T-helper 2 cell treated with Interferon-gamma antibody and Interleukin-4, amounts not matched to agents 5 μg/mL and 100 μg/mL, for 36 hours (primary cell): ENCODE measurements at regions not wholly inside any gene's neighbourhood (a gene's known extent, or its start where the extent isn't known, plus 50 kb on each side); places are given as distances from the start of the nearest gene placed in this dataset.

ENCODE experiments used
- DNase-seq: peaks from one replicate; pipeline ENCODE4 v3.0.0; 2021; ENCODE audit warnings: low spot score
- H3K27ac Mint-ChIP-seq: one replicate; pipeline ENCODE4 v1.8.0; 2021; ENCODE audit warnings: mild to moderate bottlenecking, mixed read lengths
- H3K27me3 Mint-ChIP-seq: one replicate; pipeline ENCODE4 v1.8.0; 2021; ENCODE audit warnings: low read depth, mixed read lengths
- H3K36me3 Mint-ChIP-seq: one replicate; pipeline ENCODE4 v1.8.0; 2021; ENCODE audit warnings: low read depth, mixed read lengths
- H3K4me1 Mint-ChIP-seq: one replicate; pipeline ENCODE4 v1.8.0; 2021; ENCODE audit warnings: low read depth, mixed read lengths
- H3K4me3 Mint-ChIP-seq: one replicate; pipeline ENCODE4 v1.8.0; 2022; ENCODE audit warnings: mild to moderate bottlenecking, moderate library complexity, mixed read lengths
- H3K9me3 Mint-ChIP-seq: one replicate; pipeline ENCODE4 v1.8.0; 2021; ENCODE audit warnings: mixed read lengths

DNA sequence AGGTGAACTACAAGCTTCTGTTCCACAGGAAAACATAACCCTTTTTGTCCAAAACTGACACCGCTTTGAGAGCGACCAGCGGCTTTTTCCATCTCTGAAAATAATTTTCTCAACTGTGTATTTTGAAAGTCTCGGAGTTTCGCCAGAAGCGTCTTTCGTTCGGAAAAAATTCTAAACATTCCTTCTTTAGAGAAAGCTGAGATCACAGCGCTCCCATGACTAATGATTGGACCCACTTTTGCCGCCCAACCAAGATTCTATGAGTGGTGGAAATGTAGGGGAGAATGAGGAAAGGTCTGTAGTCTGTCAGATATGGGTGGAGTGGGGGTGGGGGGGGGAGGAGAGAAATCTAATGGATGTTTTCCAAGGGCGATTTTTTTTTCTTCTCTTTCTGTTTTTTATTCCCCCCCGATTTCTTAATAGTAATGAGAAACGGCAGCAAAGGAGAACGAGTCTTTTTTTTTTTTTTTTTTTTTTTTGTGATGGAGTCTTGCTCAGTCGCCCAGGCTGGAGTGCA lies 189.3 kb downstream of the TRIM27 start:
- Mint-ChIP-seq H3K27me3 (peaks cover 89% of the 10 kb centered on the region), H3K27ac (no peak overlapping the region), H3K4me3 (no peak overlapping the region), H3K4me1 (peaks cover 9% of the 10 kb centered on the region), H3K36me3 (peaks cover 4% of the 10 kb centered on the region), H3K9me3 (peaks cover 40% of the 10 kb centered on the region)
- no peak for DNase-seq

DNA sequence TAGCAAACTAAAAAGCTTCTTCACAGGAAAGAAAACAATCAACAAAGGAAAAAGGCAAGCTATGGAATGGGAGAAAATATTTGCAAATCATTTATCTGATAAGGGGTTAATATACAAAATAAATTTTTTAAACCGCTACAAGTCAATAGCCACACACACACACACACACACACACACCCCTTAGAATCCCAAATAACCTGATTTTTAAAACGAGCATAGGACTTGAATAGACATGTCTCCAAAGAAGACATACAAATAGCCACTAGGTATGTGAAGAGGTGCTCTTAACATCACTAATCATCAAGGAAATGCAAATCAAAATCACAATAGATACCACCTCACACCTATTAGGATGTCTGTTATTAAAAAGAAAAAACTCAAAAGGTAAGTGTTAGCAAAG lies 187.7 kb downstream of the TRIM27 start:
- peaks cover 4% of the 10 kb centered on the region for H3K4me1 Mint-ChIP-seq
- peaks cover 2% of the 10 kb centered on the region for H3K36me3 Mint-ChIP-seq
- DNase-seq, result no peak
- no peak overlapping the region for H3K4me3 Mint-ChIP-seq
- peaks cover 36% of the 10 kb centered on the region for H3K9me3 Mint-ChIP-seq
- H3K27ac Mint-ChIP-seq, result no peak overlapping the region
- H3K27me3 Mint-ChIP-seq, result peaks cover 77% of the 10 kb centered on the region

DNA sequence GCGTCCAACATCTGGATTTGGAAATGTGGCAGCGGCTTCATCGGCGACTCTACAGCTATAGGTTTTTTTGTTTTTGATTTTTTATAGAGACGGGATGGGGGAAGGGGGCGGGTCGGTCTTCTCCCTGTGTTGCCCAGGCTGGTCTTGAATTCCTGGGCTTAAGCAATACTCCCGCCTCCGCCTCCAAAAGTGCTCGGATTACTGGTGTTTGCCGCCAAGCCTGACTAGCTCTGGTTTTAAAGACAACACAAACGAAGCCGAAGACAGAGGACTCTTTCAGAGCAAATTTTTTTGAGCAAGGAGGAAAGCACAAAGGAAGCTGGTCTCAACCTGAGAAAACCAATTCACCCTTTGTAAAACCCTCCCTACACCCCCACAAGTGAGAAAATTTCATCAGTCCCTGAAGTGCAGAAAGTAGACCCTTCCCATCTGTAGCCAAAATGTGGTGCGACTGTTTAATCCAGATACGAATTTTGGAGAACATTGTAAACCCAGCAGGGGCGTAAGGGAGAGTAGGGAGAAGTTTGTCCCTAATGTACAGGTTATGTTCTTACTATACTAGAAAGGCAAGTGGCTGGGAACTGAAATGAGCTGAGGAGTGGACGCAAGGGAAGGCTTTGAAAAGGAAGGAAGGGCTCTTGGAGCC lies 185.9 kb downstream of the TRIM27 start:
- peak overlapping the region; percentile 47 for H3K27ac Mint-ChIP-seq
- peaks cover 4% of the 10 kb centered on the region for H3K4me1 Mint-ChIP-seq
- H3K4me3 Mint-ChIP-seq, result peak overlapping the region; percentile 41

DNA sequence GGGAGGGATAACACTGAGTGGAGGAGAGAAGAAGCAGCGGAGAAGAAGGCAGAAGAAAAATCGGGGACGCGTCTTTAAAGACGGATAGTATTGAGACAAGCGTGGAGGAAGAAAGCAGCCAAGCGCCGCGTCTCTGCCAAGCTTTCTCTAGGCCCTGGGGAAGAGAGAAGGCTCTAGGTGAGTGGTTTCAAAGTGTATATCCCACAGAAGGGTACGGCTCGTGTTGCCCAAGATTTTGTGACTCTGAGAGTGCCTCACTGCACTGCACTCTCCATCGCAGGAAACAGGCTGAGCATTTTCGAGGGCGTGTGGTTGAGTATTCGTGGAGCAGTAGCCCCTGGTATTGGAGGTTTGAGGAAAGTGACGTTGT lies 185.4 kb downstream of the TRIM27 start:
- no peak for DNase-seq
- Mint-ChIP-seq H3K27ac (peak overlapping the region; percentile 47), H3K36me3 (peaks cover 2% of the 10 kb centered on the region), H3K4me1 (peaks cover 4% of the 10 kb centered on the region), H3K9me3 (peaks cover 40% of the 10 kb centered on the region), H3K27me3 (peaks cover 68% of the 10 kb centered on the region), H3K4me3 (peak overlapping the region; percentile 41)

More for the DNA sequence above, 185.9 kb downstream of the TRIM27 start:
- Mint-ChIP-seq H3K9me3 (peaks cover 40% of the 10 kb centered on the region), H3K27me3 (peaks cover 69% of the 10 kb centered on the region), H3K36me3 (peaks cover 2% of the 10 kb centered on the region)
- no peak for DNase-seq

DNA sequence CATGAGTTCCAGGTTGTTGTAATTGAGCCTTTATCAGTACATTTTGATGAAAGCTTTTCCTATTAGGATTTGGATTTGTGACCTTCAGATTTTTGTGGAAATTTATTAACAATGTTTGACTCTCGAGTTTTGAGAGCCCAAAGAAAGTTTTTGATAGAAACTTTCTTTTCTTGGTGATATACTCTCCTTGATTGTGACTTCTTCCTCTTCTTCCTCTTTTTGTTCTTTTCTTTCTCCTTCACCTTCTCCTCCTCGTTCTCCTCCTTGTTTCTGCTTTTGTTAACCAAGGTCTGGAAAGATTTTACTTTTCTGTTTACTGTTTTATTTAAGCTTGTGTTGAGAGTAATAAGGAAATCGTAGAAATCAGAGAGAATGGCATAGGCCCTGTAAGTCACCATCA lies 182.4 kb downstream of the TRIM27 start:
- H3K4me3 Mint-ChIP-seq, result no peak overlapping the region

DNA sequence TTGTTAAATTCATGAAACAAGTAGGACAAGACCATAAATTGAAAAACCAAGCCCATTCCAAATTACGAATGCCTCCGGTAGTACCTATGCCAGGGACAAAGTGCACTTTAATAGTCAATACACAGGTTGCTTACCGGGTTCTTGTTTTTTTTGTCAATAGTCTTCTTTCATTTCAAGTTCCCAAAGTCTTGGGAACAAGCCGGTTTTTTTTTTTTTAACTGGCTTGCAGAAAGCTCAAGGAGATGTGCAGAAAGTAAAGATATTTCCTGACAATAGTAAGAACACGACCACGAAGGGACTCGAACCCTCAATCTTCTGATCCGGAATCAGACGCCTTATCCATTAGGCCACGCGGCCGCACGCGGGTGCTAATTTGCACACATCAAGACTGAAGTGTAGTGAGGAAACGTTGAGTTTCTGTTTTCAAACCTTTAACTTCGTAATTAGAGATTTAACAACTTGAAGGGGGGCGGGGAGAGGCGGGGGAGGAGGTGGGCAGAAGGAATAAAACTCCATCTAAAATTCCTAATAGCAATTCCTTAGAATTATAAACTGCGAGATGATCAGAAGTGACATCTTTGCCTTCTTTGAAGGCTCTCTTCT lies 181.0 kb downstream of the TRIM27 start:
- peaks cover 57% of the 10 kb centered on the region for H3K27me3 Mint-ChIP-seq

More for the DNA sequence above, 182.4 kb downstream of the TRIM27 start:
- H3K9me3 Mint-ChIP-seq, result peaks cover 28% of the 10 kb centered on the region
- H3K27me3 Mint-ChIP-seq, result peaks cover 62% of the 10 kb centered on the region
- H3K36me3 Mint-ChIP-seq, result peaks cover 2% of the 10 kb centered on the region
- peaks cover 4% of the 10 kb centered on the region for H3K4me1 Mint-ChIP-seq
- no peak overlapping the region for H3K27ac Mint-ChIP-seq
- DNase-seq, result no peak

DNA sequence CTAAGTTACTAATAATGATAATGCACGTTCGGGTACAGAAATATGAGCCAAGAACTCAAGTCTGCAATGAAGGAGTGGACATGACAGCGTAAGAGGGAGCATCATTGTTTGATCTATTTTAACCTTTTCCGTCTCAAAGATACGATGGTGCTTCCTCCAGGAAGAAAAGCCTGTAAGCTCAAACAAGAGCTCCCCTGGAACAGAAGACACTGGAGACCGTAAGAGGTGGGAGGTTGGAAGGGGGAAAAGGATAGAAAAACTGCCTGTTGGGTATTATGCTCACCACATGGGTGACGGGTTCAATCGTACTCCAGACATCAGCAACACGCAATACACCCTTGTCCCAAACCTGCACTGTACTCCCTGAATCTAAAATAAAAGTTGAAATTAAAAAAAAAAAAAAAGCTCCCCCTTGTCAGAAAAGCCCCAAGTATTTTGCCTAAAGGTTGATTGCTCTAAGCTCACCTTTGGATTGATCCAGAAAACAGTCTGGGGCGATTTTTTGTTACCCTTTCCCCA lies 180.5 kb downstream of the TRIM27 start:
- no peak overlapping the region for H3K27ac Mint-ChIP-seq

More for the DNA sequence above, 181.0 kb downstream of the TRIM27 start:
- Mint-ChIP-seq H3K4me1 (peaks cover 3% of the 10 kb centered on the region), H3K9me3 (peaks cover 17% of the 10 kb centered on the region), H3K36me3 (peaks cover 2% of the 10 kb centered on the region), H3K27ac (no peak overlapping the region), H3K4me3 (no peak overlapping the region)
- no peak for DNase-seq

DNA sequence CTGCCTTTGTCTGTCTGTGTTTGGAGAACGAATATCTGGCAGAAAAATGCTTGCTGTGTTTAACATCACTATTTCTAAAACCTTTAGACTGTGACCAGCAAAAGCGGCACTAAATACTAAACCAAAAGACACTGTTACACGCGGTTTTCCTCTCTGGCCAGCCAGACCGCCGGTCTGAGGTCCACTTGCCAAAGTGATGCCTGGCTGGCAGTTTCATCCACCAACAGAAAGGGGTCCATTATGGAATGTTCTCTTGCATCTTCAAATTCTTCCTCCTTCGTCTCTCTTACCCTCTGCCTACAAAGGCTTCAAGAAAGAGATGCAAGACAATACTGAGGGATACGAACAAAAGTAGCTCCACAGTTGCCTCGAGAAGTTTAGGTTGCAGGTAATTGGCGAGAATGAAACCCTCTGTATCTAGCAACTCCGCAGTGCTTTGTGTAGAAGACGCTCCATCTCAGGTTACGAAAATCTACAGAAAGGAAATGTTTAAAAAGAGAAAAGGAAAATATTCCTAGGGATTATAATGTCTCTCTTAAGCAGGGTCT lies 176.6 kb downstream of the TRIM27 start:
- no peak for DNase-seq
- Mint-ChIP-seq H3K9me3 (peaks cover 6% of the 10 kb centered on the region), H3K27ac (no peak overlapping the region), H3K4me3 (no peak overlapping the region), H3K36me3 (no peaks in the 10 kb centered on the region), H3K27me3 (peaks cover 44% of the 10 kb centered on the region), H3K4me1 (no peaks in the 10 kb centered on the region)

More for the DNA sequence above, 180.5 kb downstream of the TRIM27 start:
- Mint-ChIP-seq H3K9me3 (peaks cover 12% of the 10 kb centered on the region), H3K27me3 (peaks cover 51% of the 10 kb centered on the region), H3K4me3 (no peak overlapping the region), H3K36me3 (no peaks in the 10 kb centered on the region), H3K4me1 (no peaks in the 10 kb centered on the region)
- no peak for DNase-seq

DNA sequence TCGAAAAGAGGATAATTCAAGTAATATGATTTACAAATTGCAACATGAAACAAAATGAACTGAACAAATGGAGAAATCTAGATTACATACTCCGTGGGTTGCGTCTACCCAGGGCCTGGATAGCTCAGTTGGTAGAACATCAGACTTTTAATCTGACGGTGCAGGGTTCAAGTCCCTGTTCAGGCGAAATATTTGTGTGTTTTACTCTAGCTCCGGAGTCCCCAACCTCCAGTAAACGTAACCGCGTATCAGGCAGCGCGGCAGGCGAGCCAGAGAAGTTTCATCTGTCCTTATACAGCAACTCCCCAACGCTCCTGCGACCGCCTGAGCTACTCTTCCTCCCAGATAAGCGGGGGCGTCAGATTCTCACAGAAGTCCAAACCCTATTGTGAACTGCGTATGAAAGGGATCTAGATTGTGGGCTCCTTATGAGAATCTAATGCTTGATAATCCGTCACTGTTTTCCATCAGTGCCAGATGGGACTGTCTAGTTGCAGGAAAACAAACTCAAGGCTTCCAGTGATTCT lies 176.1 kb downstream of the TRIM27 start:
- DNase-seq, result no peak
- no peak overlapping the region for H3K4me3 Mint-ChIP-seq
- H3K27me3 Mint-ChIP-seq, result peaks cover 44% of the 10 kb centered on the region
- peaks cover 6% of the 10 kb centered on the region for H3K9me3 Mint-ChIP-seq
- H3K36me3 Mint-ChIP-seq, result no peaks in the 10 kb centered on the region
- no peaks in the 10 kb centered on the region for H3K4me1 Mint-ChIP-seq
- no peak overlapping the region for H3K27ac Mint-ChIP-seq

DNA sequence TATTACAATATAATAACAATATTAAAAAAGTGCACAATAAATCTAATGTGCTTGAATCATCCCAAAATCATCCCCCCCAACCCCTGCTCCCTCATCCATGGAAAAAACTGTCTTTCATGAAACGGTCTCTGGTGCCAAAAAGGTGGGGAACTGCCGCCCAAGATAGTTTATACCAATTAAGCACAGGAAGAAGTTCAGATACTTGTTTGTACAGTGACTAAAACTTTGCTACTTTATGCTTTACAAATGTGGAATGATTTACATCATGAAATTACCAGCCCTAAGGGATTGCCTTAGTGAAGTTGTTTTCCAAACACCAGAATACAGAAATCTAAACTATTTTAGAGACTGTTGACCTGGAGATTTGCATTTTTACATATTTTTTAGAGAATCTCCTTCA lies 175.6 kb downstream of the TRIM27 start:
- no peaks in the 10 kb centered on the region for H3K36me3 Mint-ChIP-seq
- peaks cover 42% of the 10 kb centered on the region for H3K27me3 Mint-ChIP-seq
- H3K9me3 Mint-ChIP-seq, result peaks cover 6% of the 10 kb centered on the region

DNA sequence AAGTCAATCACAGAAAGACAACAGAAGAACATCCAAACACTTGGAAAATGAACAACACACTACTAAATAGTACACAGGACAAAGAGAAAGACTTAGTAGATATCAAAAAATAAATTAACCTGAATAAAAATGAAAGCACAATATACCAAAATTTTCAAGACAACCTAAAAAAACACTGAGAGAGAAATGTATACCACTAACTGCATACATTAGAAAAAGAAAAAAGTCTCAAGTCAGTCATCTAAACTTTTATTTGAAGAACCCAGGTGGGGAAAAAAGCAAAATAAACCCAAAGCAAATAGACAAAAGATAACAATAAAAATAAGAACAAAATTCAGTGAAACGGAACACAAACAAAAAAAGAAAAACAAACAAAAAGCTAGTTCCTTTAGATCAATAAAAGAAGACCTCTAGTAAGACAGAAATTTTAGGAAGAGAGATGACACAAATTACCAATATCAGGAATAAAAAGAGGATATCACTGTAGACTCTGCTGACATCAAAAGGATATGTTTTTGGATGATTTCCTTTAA lies 172.8 kb downstream of the TRIM27 start:
- H3K36me3 Mint-ChIP-seq, result no peaks in the 10 kb centered on the region
- no peak overlapping the region for H3K27ac Mint-ChIP-seq
- H3K4me1 Mint-ChIP-seq, result no peaks in the 10 kb centered on the region
- peaks cover 6% of the 10 kb centered on the region for H3K9me3 Mint-ChIP-seq
- no peak for DNase-seq
- H3K4me3 Mint-ChIP-seq, result no peak overlapping the region
- peaks cover 19% of the 10 kb centered on the region for H3K27me3 Mint-ChIP-seq

More for the DNA sequence above, 175.6 kb downstream of the TRIM27 start:
- no peak overlapping the region for H3K4me3 Mint-ChIP-seq
- no peaks in the 10 kb centered on the region for H3K4me1 Mint-ChIP-seq
- H3K27ac Mint-ChIP-seq, result no peak overlapping the region
- DNase-seq, result no peak

DNA sequence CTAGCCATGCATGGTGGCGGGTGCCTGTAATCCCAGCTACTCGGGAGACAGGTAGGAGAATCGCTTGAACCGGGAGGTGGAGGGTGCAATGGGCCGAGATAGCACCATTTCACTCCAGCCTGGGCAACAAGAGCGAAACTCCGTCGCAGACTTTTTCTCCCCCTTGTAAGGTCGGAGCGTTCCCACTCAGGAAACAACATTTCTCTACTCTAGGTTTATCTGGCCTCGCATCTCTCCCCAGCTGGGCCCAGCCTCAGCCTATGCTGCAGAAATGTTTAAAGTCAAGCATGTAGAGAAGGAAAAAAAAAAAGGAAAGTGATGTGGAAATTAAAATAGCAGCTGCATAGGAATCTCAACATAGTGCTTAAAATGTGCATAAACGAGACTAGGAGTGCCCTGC lies 172.3 kb downstream of the TRIM27 start:
- peaks cover 6% of the 10 kb centered on the region for H3K9me3 Mint-ChIP-seq
- no peak overlapping the region for H3K4me3 Mint-ChIP-seq
- H3K27ac Mint-ChIP-seq, result no peak overlapping the region
- H3K36me3 Mint-ChIP-seq, result no peaks in the 10 kb centered on the region
- no peak for DNase-seq
- no peaks in the 10 kb centered on the region for H3K4me1 Mint-ChIP-seq
- H3K27me3 Mint-ChIP-seq, result peaks cover 17% of the 10 kb centered on the region

DNA sequence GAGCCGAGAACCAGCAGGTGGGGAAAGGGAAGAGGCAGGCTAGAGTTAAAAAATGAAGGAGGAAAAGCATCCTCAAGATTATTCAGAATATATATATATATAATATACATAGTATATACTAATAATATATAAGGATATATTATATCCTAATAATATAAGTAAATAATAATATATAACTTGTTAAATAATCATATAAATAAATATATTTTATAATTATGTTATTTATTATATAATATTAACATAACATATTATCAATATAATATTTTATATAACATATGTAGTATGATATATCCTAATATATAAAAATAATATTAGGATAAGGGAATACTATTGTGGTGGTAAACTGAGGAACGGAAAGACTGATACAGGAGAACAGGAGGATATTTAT lies 171.8 kb downstream of the TRIM27 start:
- Mint-ChIP-seq H3K27me3 (peaks cover 16% of the 10 kb centered on the region), H3K36me3 (no peaks in the 10 kb centered on the region), H3K27ac (no peak overlapping the region), H3K4me3 (no peak overlapping the region), H3K4me1 (no peaks in the 10 kb centered on the region), H3K9me3 (peaks cover 6% of the 10 kb centered on the region)
- no peak for DNase-seq
